Uterus (tissue), 3 donors: ENCODE measurements at regions not wholly inside any gene's neighbourhood (a gene's known extent, or its start where the extent isn't known, plus 50 kb on each side); places are given as distances from the start of the nearest gene placed in this dataset. TPM values are rescaled to one million over a fixed set of nuclear protein-coding genes. Genes with fewer than 3 reads are reported as not detected.

Source experiments
- DNase-seq, 2 donors: peaks; one replicate each; pipeline ENCODE4 v3.0.0-alpha.2; 2019 to 2020
- H3K27ac ChIP-seq, 2 donors: fragments of 200-600 bp; sonication (generic); 1 replicate in 1 of 2; 2 replicates in 1 of 2; pipeline ENCODE4 v1.5.1; 2016 to 2018
- H3K27me3 ChIP-seq, 2 donors: fragments of 200-600 bp; sonication (generic); one replicate each; pipeline ENCODE4 v1.5.1; 2018 to 2019; ENCODE audit warnings: control low read depth in 1 of 2
- H3K36me3 ChIP-seq, 2 donors: fragments of 200-600 bp; sonication (generic); one replicate each; pipeline ENCODE4 v1.5.1; 2019; ENCODE audit warnings: control low read depth in 1 of 2
- H3K4me1 ChIP-seq, 2 donors: fragments of 200-600 bp; sonication (generic); one replicate each; pipeline ENCODE4 v1.5.1; 2018 to 2019; ENCODE audit warnings: control low read depth in 1 of 2
- H3K4me3 ChIP-seq, 2 donors: fragments of 200-600 bp; sonication (generic); 1 replicate in 1 of 2; 2 replicates in 1 of 2; pipeline ENCODE4 v1.5.1; 2018 to 2019; ENCODE audit warnings: mild to moderate bottlenecking in 1 of 2
- H3K9me3 ChIP-seq, 2 donors: fragments of 200-600 bp; sonication (generic); one replicate each; pipeline ENCODE4 v1.5.1; 2019; ENCODE audit warnings: control low read depth in 1 of 2
- CTCF ChIP-seq, 4 experiments: fragments of 200-600 bp in 2 of 4; fragments of 450-650 bp in 2 of 4; sonication (generic) in 2 of 4; IDR thresholded peaks; one replicate each; pipeline ENCODE4 v1.5.1; 2016 to 2019; ENCODE audit warnings: antibody characterized with exemption in 4 of 4, mild to moderate bottlenecking in 2 of 4, moderate library complexity in 1 of 4
- POLR2A ChIP-seq, 2 donors: fragments of 450-650 bp; IDR thresholded peaks; one replicate each; pipeline ENCODE4 v1.6.1; 2016; ENCODE audit warnings: antibody characterized with exemption in 2 of 2, mild to moderate bottlenecking in 1 of 2, moderate library complexity in 1 of 2
- intact Hi-C: fragments of 100-400 bp; cut with DNase I; formaldehyde crosslinking; loops from one replicate; pipeline ENCODE4 v1.15.1; 2023; ENCODE audit warnings: low total_unique reads
- small RNA-seq: library from RNA; depleted of rRNA; stranded (forward); fragments of <200 nt; gene quantifications from one replicate; pipeline ENCODE3, GENCODE V24; 2016
- donor health status: DM: yes; HTN: yes; CAD: no.

- Histone ChIP-seq H3K9me3 (no peaks in the 10 kb centered on the region), H3K27me3 (peaks cover 0 to under 1% of the 10 kb centered on the region in 2 donors), H3K4me1 (no peaks in the 10 kb centered on the region), H3K4me3 (no peak overlapping the region), H3K27ac (no peak overlapping the region), H3K36me3 (no peaks in the 10 kb centered on the region)
- DNase-seq = no peak
- no peak for TF ChIP-seq CTCF (IDR thresholded peaks at IDR 0.05)
- no peak for TF ChIP-seq POLR2A (IDR thresholded peaks at IDR 0.05)
- intact Hi-C loops = no loop called here
These were observed 55.6 kb downstream of the PBDC1 start for GRCh38 chrX:76228499-76228898.

- no peaks in the 10 kb centered on the region for H3K4me1 ChIP-seq
- no peak for DNase-seq
- H3K4me3 ChIP-seq = no peak overlapping the region
- H3K36me3 ChIP-seq = no peaks in the 10 kb centered on the region
- H3K27me3 ChIP-seq = no peaks in the 10 kb centered on the region
- TF ChIP-seq POLR2A (IDR thresholded peaks at IDR 0.05) = no peak
- TF ChIP-seq CTCF (IDR thresholded peaks at IDR 0.05) = no peak
- no peaks in the 10 kb centered on the region for H3K9me3 ChIP-seq
- intact Hi-C loops = no loop called here
- H3K27ac ChIP-seq = no peak overlapping the region
These were observed 76.0 kb downstream of the PBDC1 start for GRCh38 chrX:76248901-76249300.

GRCh38 chrX:76253432-76253831 is 80.6 kb downstream of the PBDC1 start:
- H3K27me3 ChIP-seq = no peaks in the 10 kb centered on the region
- H3K27ac ChIP-seq = no peak overlapping the region
- DNase-seq = peak; percentile 20 to 21
- H3K36me3 ChIP-seq = no peaks in the 10 kb centered on the region
- H3K4me3 ChIP-seq = no peak overlapping the region
- H3K9me3 ChIP-seq = no peaks in the 10 kb centered on the region
- intact Hi-C loops = no loop called here
- TF ChIP-seq POLR2A (IDR thresholded peaks at IDR 0.05) (no peak), CTCF (IDR thresholded peaks at IDR 0.05) (peak; percentile 22 to 45 (median 40))
- H3K4me1 ChIP-seq = no peaks in the 10 kb centered on the region

- no peaks in the 10 kb centered on the region for H3K9me3 ChIP-seq
- H3K27me3 ChIP-seq = peaks cover 0 to 4% of the 10 kb centered on the region in 2 donors
- TF ChIP-seq CTCF (IDR thresholded peaks at IDR 0.05) = peak; percentile 43 to 55 (median 46)
- no peak for TF ChIP-seq POLR2A (IDR thresholded peaks at IDR 0.05)
- H3K36me3 ChIP-seq = no peaks in the 10 kb centered on the region
- no peak overlapping the region for H3K4me3 ChIP-seq
- intact Hi-C loops = no loop called here
- no peak overlapping the region for H3K27ac ChIP-seq
- H3K4me1 ChIP-seq = no peaks in the 10 kb centered on the region
- peak in 1 of 2 donors; percentile 28 for DNase-seq
These were observed 106.1 kb downstream of the PBDC1 start for GRCh38 chrX:76279007-76279406.

Small RNAs in the stretch of these regions (small RNA-seq; reads per million reads assigned to genes)
- gene RNU6-867P = not detected
